Liver (tissue), 3 donors: ENCODE measurements at regions not wholly inside any gene's neighbourhood (a gene's known extent, or its start where the extent isn't known, plus 50 kb on each side); places are given as distances from the start of the nearest gene placed in this dataset.

ENCODE experiments used
- CTCF ChIP-seq: fragments of 150-350 bp; IDR thresholded peaks from 2 replicates; pipeline ENCODE4 v1.5.1; 2017; ENCODE audit warnings: improper control_type of control experiment, low read depth, low read length; ENCODE audit not compliant: missing input control
- FOXA1 ChIP-seq: IDR thresholded peaks from 2 replicates; pipeline ENCODE4 v1.6.1; 2016; ENCODE audit warnings: antibody characterized with exemption
- HNF4G ChIP-seq: IDR thresholded peaks from 2 replicates; pipeline ENCODE4 v1.6.1; 2016; ENCODE audit warnings: antibody characterized with exemption
- JUND ChIP-seq, 2 donors: IDR thresholded peaks; 2 replicates each; pipeline ENCODE4 v1.6.1; 2016; ENCODE audit warnings: antibody characterized with exemption in 2 of 2
- NR2F2 ChIP-seq: IDR thresholded peaks from 2 replicates; pipeline ENCODE4 v1.6.1; 2016; ENCODE audit warnings: antibody characterized with exemption
- RAD21 ChIP-seq, 2 donors: IDR thresholded peaks; 2 replicates each; pipeline ENCODE4 v1.6.1; 2016; ENCODE audit warnings: antibody characterized with exemption in 2 of 2, mild to moderate bottlenecking in 2 of 2
- REST ChIP-seq: IDR thresholded peaks from 2 replicates; pipeline ENCODE4 v1.6.1; 2016; ENCODE audit warnings: antibody characterized with exemption, mild to moderate bottlenecking
- TAF1 ChIP-seq: conservative IDR thresholded peaks from 2 replicates; pipeline ENCODE4 v1.6.1; 2016; ENCODE audit warnings: antibody characterized with exemption, mild to moderate bottlenecking
- donor health status: healthy.
- donor health status: healthy.

GRCh38 chr13:40376296-40376849 lies 290.1 kb downstream of the FOXO1 start:
- TF ChIP-seq CTCF (no peak), NR2F2 (no peak), JUND (IDR thresholded peaks at IDR 0.05) (no peak), HNF4G (no peak), FOXA1 (no peak), TAF1 (no peak), RAD21 (IDR thresholded peaks at IDR 0.05) (no peak), REST (no peak)
